ENCODE measurements at regions not wholly inside any gene's neighbourhood (a gene's known extent, or its start where the extent isn't known, plus 50 kb on each side); places are given as distances from the start of the nearest gene placed in this dataset.

DNA sequence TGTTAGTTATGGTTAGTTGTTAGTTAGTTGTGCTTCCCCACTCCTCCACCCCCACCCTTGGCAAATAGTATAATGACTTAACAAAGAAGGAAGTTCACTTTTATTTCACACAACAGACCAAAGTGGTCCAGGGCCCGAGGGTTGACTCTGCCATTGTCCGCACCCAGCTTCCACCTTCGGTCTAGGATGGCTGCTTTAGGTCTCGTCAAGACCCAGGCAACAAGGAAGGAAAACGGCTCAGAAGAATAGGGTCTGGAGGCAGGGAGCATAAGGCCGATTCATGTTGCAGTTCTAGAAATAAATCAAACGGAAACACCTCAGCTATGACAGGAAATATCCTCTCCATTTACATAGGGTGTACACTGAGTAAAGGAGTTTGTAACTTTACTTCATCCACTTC lies 206.0 kb upstream of the CXCR4 start:
- TF ChIP-seq, protein P1, sequence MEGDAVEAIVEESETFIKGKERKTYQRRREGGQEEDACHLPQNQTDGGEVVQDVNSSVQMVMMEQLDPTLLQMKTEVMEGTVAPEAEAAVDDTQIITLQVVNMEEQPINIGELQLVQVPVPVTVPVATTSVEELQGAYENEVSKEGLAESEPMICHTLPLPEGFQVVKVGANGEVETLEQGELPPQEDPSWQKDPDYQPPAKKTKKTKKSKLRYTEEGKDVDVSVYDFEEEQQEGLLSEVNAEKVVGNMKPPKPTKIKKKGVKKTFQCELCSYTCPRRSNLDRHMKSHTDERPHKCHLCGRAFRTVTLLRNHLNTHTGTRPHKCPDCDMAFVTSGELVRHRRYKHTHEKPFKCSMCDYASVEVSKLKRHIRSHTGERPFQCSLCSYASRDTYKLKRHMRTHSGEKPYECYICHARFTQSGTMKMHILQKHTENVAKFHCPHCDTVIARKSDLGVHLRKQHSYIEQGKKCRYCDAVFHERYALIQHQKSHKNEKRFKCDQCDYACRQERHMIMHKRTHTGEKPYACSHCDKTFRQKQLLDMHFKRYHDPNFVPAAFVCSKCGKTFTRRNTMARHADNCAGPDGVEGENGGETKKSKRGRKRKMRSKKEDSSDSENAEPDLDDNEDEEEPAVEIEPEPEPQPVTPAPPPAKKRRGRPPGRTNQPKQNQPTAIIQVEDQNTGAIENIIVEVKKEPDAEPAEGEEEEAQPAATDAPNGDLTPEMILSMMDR (IDR thresholded peaks at IDR 0.05; ENCODE audit: insufficient read depth, low read depth, low read length): no peak
- no peak for TF ChIP-seq EZH2 (IDR thresholded peaks at IDR 0.05; ENCODE audit: insufficient read depth, low read length)
